ENCODE measurements at regions not wholly inside any gene's neighbourhood (a gene's known extent, or its start where the extent isn't known, plus 50 kb on each side); places are given as distances from the start of the nearest gene placed in this dataset.

- Histone ChIP-seq H3K9ac (ENCODE audit: insufficient read length) (no peak overlapping the region), H3K4me3 (no peak overlapping the region), H3K9me3 (ENCODE audit: low read depth, low read length) (no peaks in the 10 kb centered on the region), H3K36me3 (ENCODE audit: insufficient read depth, low read length) (no peaks in the 10 kb centered on the region), H3K27ac (no peak overlapping the region)
- TF ChIP-seq POLR2AphosphoS5 (IDR thresholded peaks at IDR 0.05; ENCODE audit: borderline replicate concordance, low read depth, low read length) (no peak), EZH2 (IDR thresholded peaks at IDR 0.05) (no peak), FOXP2 (optimal IDR thresholded peaks at IDR 0.05; ENCODE audit: control extremely low read depth, extremely low read length, insufficient read depth) (no peak)
- no peak for DNase-seq (ENCODE audit: low read depth, low spot score)
Measured at GRCh38 chr16:6016530-6017184, 919.1 kb upstream of the EEF2KMT start.

DNA sequence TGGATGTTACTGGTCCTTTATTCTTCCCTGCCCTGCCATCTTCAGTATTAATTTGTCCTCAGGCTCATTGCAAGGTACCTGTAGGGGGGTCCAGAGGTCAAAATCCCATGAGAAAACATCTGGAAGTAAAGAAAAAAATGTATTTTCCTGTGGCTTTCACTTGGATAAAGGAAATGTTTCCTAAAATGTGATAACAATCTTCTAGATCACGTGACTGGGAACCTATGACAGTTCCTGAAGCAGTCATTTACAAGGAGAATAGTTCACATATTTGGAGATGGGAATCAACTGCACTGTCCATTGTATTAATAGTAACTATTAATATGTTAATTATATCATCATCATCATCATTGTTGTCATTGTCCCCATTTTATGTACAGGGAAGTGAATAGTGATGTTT is 915.1 kb upstream of the EEF2KMT start:
- DNase-seq (ENCODE audit: low read depth, low spot score): no peak
- Histone ChIP-seq H3K36me3 (ENCODE audit: insufficient read depth, low read length) (no peaks in the 10 kb centered on the region), H3K9me3 (ENCODE audit: low read depth, low read length) (no peaks in the 10 kb centered on the region), H3K27ac (no peak overlapping the region), H3K9ac (ENCODE audit: insufficient read length) (no peak overlapping the region), H3K4me3 (no peak overlapping the region)
- TF ChIP-seq POLR2AphosphoS5 (IDR thresholded peaks at IDR 0.05; ENCODE audit: borderline replicate concordance, low read depth, low read length) (no peak), FOXP2 (optimal IDR thresholded peaks at IDR 0.05; ENCODE audit: control extremely low read depth, extremely low read length, insufficient read depth) (no peak), EZH2 (IDR thresholded peaks at IDR 0.05) (no peak)

- no peak overlapping the region for H3K9ac ChIP-seq (ENCODE audit: insufficient read length)
- no peak overlapping the region for H3K4me3 ChIP-seq
- TF ChIP-seq FOXP2 (optimal IDR thresholded peaks at IDR 0.05; ENCODE audit: control extremely low read depth, extremely low read length, insufficient read depth): no peak
- no peak for TF ChIP-seq EZH2 (IDR thresholded peaks at IDR 0.05)
- TF ChIP-seq POLR2AphosphoS5 (IDR thresholded peaks at IDR 0.05; ENCODE audit: borderline replicate concordance, low read depth, low read length): no peak
- H3K9me3 ChIP-seq (ENCODE audit: low read depth, low read length): no peaks in the 10 kb centered on the region
- H3K27ac ChIP-seq: no peak overlapping the region
- DNase-seq (ENCODE audit: low read depth, low spot score): no peak
- no peaks in the 10 kb centered on the region for H3K36me3 ChIP-seq (ENCODE audit: insufficient read depth, low read length)
Measured at GRCh38 chr16:6009151-6009550, 911.6 kb upstream of the EEF2KMT start.

GRCh38 chr16:6008670-6009069 is 911.1 kb upstream of the EEF2KMT start:
- DNase-seq (ENCODE audit: low read depth, low spot score): no peak
- H3K27ac ChIP-seq: no peak overlapping the region
- H3K4me3 ChIP-seq: no peak overlapping the region
- no peaks in the 10 kb centered on the region for H3K9me3 ChIP-seq (ENCODE audit: low read depth, low read length)
- no peak for TF ChIP-seq FOXP2 (optimal IDR thresholded peaks at IDR 0.05; ENCODE audit: control extremely low read depth, extremely low read length, insufficient read depth)
- TF ChIP-seq POLR2AphosphoS5 (IDR thresholded peaks at IDR 0.05; ENCODE audit: borderline replicate concordance, low read depth, low read length): no peak
- no peak for TF ChIP-seq EZH2 (IDR thresholded peaks at IDR 0.05)
- H3K9ac ChIP-seq (ENCODE audit: insufficient read length): no peak overlapping the region
- no peaks in the 10 kb centered on the region for H3K36me3 ChIP-seq (ENCODE audit: insufficient read depth, low read length)

DNA sequence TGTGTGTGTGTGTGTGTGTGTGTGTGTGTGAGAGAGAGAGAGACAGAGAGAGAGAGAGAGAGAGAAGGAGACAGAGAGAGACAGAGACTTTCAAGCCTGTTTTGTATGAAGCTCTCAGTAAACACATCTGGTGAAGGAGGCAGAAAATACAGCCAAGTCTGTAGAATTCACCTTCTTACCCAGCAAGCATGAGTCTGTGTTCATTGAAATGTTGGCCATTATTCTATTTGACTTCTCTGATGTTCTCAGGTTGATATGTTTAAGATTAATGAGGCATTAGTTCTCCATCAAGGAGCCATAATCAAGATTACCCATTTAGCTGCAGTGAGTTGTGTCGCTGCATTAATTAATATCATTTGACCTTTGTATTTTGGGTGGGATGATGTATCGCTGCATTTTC is 895.8 kb upstream of the EEF2KMT start:
- no peak for DNase-seq (ENCODE audit: low read depth, low spot score)
- H3K9me3 ChIP-seq (ENCODE audit: low read depth, low read length): no peaks in the 10 kb centered on the region
- no peak for TF ChIP-seq POLR2AphosphoS5 (IDR thresholded peaks at IDR 0.05; ENCODE audit: borderline replicate concordance, low read depth, low read length)
- no peak for TF ChIP-seq FOXP2 (optimal IDR thresholded peaks at IDR 0.05; ENCODE audit: control extremely low read depth, extremely low read length, insufficient read depth)
- TF ChIP-seq EZH2 (IDR thresholded peaks at IDR 0.05): no peak
- H3K36me3 ChIP-seq (ENCODE audit: insufficient read depth, low read length): no peaks in the 10 kb centered on the region
- no peak overlapping the region for H3K27ac ChIP-seq
- H3K9ac ChIP-seq (ENCODE audit: insufficient read length): no peak overlapping the region
- H3K4me3 ChIP-seq: no peak overlapping the region

GRCh38 chr16:5982979-5983378 is 885.4 kb upstream of the EEF2KMT start:
- H3K36me3 ChIP-seq (ENCODE audit: insufficient read depth, low read length): no peaks in the 10 kb centered on the region
- H3K4me3 ChIP-seq: no peak overlapping the region
- no peak overlapping the region for H3K9ac ChIP-seq (ENCODE audit: insufficient read length)
- TF ChIP-seq EZH2 (IDR thresholded peaks at IDR 0.05) (no peak), POLR2AphosphoS5 (IDR thresholded peaks at IDR 0.05; ENCODE audit: borderline replicate concordance, low read depth, low read length) (no peak), FOXP2 (optimal IDR thresholded peaks at IDR 0.05; ENCODE audit: control extremely low read depth, extremely low read length, insufficient read depth) (no peak)
- H3K9me3 ChIP-seq (ENCODE audit: low read depth, low read length): no peaks in the 10 kb centered on the region
- no peak overlapping the region for H3K27ac ChIP-seq
- DNase-seq (ENCODE audit: low read depth, low spot score): no peak

DNA sequence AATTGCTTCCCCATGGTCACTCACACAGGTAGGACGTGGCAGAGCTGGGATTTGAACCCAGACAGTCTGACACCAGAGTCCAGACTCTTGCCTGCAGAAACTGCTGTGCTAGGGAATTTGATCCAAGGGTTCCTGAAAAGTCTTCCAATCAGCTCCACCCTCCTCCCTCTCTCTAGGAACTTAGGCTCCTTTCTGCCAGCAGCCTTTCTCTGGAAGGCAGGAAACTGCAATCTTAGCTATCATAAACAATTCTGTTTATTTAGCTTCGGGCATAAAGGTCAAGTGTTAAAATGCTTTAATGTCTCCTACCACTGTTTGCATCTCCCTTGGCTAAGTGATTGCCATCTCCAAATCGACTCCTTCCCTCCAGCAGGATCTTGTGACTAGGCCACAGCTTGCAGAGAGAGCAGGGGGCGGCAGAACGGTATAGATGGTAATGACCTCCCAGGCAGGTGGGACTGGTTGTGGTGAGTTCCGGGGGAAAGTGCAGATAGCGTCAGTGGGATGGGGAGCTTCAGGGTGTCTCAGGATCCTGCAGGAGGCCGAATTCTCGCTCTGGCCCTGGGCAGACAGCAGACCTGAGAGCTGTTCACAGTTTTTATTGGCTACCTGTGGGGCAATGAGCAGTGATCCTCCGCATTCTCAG is 882.4 kb upstream of the EEF2KMT start:
- no peak for DNase-seq (ENCODE audit: low read depth, low spot score)
- TF ChIP-seq FOXP2 (optimal IDR thresholded peaks at IDR 0.05; ENCODE audit: control extremely low read depth, extremely low read length, insufficient read depth) (no peak), EZH2 (IDR thresholded peaks at IDR 0.05) (no peak), POLR2AphosphoS5 (IDR thresholded peaks at IDR 0.05; ENCODE audit: borderline replicate concordance, low read depth, low read length) (no peak)
- no peaks in the 10 kb centered on the region for H3K9me3 ChIP-seq (ENCODE audit: low read depth, low read length)

DNA sequence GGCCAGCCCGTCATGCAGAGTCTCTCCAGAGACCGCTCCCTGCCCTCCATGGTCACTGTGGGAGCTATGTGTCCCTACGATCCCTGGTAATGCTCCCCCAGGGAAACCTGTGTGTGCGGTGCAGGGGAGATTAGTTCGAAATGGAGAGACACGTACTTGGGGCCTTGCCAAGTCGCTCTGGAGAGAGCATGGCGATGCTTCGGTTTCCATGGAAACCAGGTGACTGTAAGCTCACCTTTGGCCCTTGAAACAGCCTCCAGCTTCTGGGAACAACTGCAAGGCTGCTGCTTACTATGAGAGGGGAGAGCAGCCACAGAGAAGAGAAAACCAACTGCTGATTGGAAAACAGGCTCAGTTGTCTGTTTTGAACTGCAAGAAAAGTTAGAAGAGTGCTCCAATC is 879.7 kb upstream of the EEF2KMT start:
- Histone ChIP-seq H3K27ac (no peak overlapping the region), H3K36me3 (ENCODE audit: insufficient read depth, low read length) (no peaks in the 10 kb centered on the region), H3K4me3 (no peak overlapping the region), H3K9me3 (ENCODE audit: low read depth, low read length) (no peaks in the 10 kb centered on the region), H3K9ac (ENCODE audit: insufficient read length) (no peak overlapping the region)
- DNase-seq (ENCODE audit: low read depth, low spot score): no peak
- TF ChIP-seq FOXP2 (optimal IDR thresholded peaks at IDR 0.05; ENCODE audit: control extremely low read depth, extremely low read length, insufficient read depth) (no peak), POLR2AphosphoS5 (IDR thresholded peaks at IDR 0.05; ENCODE audit: borderline replicate concordance, low read depth, low read length) (no peak), EZH2 (IDR thresholded peaks at IDR 0.05) (no peak)

More for the DNA sequence above, 882.4 kb upstream of the EEF2KMT start:
- no peak overlapping the region for H3K9ac ChIP-seq (ENCODE audit: insufficient read length)
- no peak overlapping the region for H3K27ac ChIP-seq
- no peaks in the 10 kb centered on the region for H3K36me3 ChIP-seq (ENCODE audit: insufficient read depth, low read length)
- no peak overlapping the region for H3K4me3 ChIP-seq

All from SK-N-MC (cell line).